ENCODE measurements at regions not wholly inside any gene's neighbourhood (a gene's known extent, or its start where the extent isn't known, plus 50 kb on each side); places are given as distances from the start of the nearest gene placed in this dataset.
"Not testable (repeated sequence)": the region's sequence is repeated elsewhere in the genome, so short reads cannot be mapped to it uniquely, and the experiment has no call there.

DNA sequence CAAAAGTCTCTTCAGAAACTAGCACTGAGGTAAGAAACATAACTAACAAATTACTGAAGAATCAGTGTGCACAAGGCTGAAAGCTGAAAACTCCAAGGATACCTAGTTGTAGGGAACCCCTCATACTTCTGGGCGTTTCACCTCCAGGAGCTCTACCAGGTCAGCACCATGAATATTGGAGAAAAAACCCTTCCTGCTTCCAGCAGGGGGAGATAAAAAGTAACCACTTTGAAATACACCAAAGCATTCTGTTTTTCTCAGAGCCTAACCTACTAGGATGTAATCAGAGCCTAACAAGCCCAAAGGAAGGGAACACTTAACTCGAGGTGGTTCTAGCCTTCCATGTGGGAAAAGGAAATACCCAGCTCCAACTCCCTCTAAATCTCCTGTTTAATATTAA lies 175.8 kb upstream of the MME start:
- CTCF ChIA-PET, result interaction anchor here (1.0 to 1.3 kb wide), 2 partner anchors 11 to 18 kb away, joined by 3 to 4 read pairs; no protein-coding TSS in a partner anchor
- POLR2A ChIA-PET, result no interaction called here
- TF ChIP-seq, protein P1, sequence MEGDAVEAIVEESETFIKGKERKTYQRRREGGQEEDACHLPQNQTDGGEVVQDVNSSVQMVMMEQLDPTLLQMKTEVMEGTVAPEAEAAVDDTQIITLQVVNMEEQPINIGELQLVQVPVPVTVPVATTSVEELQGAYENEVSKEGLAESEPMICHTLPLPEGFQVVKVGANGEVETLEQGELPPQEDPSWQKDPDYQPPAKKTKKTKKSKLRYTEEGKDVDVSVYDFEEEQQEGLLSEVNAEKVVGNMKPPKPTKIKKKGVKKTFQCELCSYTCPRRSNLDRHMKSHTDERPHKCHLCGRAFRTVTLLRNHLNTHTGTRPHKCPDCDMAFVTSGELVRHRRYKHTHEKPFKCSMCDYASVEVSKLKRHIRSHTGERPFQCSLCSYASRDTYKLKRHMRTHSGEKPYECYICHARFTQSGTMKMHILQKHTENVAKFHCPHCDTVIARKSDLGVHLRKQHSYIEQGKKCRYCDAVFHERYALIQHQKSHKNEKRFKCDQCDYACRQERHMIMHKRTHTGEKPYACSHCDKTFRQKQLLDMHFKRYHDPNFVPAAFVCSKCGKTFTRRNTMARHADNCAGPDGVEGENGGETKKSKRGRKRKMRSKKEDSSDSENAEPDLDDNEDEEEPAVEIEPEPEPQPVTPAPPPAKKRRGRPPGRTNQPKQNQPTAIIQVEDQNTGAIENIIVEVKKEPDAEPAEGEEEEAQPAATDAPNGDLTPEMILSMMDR (IDR thresholded peaks at IDR 0.05; ENCODE audit: control extremely low read depth, extremely low read depth, low read depth, missing control alignments), result no peak
- no peak for DNase-seq (ENCODE audit: extremely low spot score)

DNA sequence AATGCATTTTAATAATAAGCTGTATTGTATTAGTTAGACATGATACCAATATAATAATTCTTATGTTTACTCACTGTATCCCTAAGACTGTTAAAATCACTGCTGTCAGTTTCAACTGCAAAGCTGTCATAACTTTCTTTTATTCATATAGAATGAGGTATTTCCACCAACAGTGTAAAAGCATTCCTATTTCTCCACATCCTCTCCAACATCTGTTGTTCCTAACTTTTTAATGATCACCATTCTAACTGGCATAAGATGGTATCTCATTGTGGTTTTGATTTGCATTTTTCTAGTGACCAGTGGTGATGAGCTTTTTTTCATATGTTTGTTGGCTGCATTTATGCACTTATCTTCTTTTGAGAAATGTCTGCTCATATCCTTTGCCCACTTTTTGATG lies 177.6 kb upstream of the MME start:
- POLR2A ChIA-PET; CTCF ChIA-PET; DNase-seq (ENCODE audit: extremely low spot score): not testable (repeated sequence)

DNA sequence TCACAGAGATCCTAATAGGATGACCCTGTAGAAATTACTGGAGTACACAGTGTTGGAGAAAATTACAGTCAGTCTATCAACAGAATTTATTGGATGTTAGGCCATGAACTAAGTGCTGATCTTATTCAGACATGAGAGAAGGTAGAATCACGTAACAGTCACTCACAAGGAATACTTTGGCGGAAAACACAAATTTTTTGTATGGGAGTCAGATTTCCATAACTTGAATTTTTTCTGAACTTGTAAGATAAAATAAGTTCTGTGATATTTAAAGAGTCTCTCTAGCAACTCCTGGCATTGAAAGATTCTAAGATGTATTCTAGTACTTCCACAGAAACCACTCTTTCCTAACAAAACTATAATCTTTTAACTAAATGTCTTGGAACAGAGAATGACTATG lies 178.8 kb upstream of the MME start:
- TF ChIP-seq, protein P1 (IDR thresholded peaks at IDR 0.05; ENCODE audit: control extremely low read depth, extremely low read depth, low read depth, missing control alignments), result no peak
- CTCF ChIA-PET, result interaction anchor here (0.6 to 1.4 kb wide), 2 partner anchors 12 to 23 kb away, joined by 3 read pairs; no protein-coding TSS in a partner anchor
- no peak for DNase-seq (ENCODE audit: extremely low spot score)
- POLR2A ChIA-PET, result no interaction called here

DNA sequence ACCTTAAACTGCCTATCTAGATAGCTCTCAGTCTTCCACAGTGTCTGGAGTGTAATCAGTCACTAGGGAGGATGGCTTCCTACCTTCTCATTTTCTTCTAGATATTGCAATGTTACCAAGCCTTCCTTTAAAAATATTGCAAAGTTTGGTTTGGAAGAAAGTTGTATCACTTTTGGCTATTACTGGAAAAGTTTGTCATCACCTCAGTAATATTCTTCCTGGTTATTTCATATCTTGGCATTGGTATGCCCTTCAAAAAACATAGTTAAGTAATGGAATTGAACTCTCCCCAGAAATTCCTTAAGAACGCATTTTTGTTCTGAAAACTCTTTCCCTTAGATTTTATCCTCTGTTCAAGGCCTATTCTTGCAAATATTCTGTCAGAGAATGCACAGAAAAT lies 179.3 kb upstream of the MME start:
- no peak for DNase-seq (ENCODE audit: extremely low spot score)
- TF ChIP-seq, protein P1 (IDR thresholded peaks at IDR 0.05; ENCODE audit: control extremely low read depth, extremely low read depth, low read depth, missing control alignments), result no peak
- ChIA-PET CTCF (interaction anchor here (1.4 kb wide), 1 partner anchor 11 kb away, joined by 3 read pairs; no protein-coding TSS in a partner anchor), POLR2A (no interaction called here)

DNA sequence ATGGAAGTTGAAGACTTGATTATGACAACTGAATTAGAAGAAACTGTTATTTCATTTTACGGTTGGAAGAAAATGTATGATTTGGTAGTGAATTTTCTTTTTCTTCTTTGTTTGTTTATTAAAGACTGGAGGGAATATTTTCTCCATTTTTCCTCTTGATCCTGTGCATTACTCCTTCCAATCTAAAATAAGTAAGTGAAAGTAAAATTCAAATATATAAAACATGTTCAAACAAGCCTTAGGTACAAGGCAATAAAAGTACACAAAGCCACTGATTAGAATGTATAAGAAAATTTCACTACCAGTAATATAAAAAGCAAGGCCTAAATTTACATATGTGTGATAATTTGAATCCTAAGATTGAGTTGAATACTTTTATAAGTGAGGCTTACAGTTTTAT lies 181.2 kb upstream of the MME start:
- ChIA-PET POLR2A (no interaction called here), CTCF (no interaction called here)
- DNase-seq (ENCODE audit: extremely low spot score), result no peak
- TF ChIP-seq, protein P1 (IDR thresholded peaks at IDR 0.05; ENCODE audit: control extremely low read depth, extremely low read depth, low read depth, missing control alignments), result no peak

DNA sequence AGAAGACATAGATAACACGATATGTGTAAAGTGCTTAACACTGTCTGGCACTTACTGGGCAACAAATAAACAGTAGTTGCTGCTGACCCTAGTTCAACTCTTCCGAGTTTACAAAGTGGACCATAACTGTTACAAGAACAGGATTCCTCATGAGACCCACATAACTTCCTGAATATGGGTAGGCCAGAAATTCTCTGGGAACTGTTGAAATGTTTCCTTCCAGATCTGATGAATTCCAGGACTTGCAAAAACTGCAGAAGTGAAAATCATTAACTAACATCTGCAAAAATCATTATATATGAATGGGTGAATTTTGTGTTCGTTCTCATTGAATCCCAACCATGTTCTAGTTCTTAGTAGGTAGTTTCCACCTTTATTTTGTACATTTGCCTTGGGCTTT lies 181.7 kb upstream of the MME start:
- ChIA-PET CTCF (no interaction called here), POLR2A (no interaction called here)
- TF ChIP-seq, protein P1 (IDR thresholded peaks at IDR 0.05; ENCODE audit: control extremely low read depth, extremely low read depth, low read depth, missing control alignments), result no peak
- DNase-seq (ENCODE audit: extremely low spot score), result no peak

DNA sequence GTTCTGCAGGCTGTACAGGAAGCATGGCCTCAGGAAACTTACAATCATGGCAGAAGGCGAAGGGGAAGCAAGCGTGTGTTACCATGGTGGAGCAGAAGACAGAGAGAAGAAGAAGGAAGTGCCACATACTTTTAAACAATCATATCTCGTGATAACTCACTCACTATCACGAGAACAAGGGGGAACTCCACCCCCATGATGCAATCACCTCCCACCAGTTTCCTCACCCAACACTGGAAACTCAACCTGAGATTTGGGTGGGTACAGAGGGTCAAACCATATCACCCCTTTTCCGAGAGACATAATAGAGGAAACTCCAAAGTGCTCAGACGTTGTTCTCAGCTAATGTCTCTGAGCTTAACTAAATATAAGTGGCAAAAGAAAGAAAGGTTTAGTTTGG lies 186.3 kb upstream of the MME start:
- ChIA-PET POLR2A (no interaction called here), CTCF (no interaction called here)
- DNase-seq (ENCODE audit: extremely low spot score), result no peak
- TF ChIP-seq, protein P1 (IDR thresholded peaks at IDR 0.05; ENCODE audit: control extremely low read depth, extremely low read depth, low read depth, missing control alignments), result no peak

All from GM10248 (cell line).